22Rv1 (cell line): ENCODE measurements at regions not wholly inside any gene's neighbourhood (a gene's known extent, or its start where the extent isn't known, plus 50 kb on each side); places are given as distances from the start of the nearest gene placed in this dataset.
A peak's percentile ranks its signal among the peaks of the same experiment; 100 is the strongest.

Experiments
- H3K27ac ChIP-seq: fragments of 450-650 bp; 2 replicates; pipeline ENCODE4 v1.5.1; 2017
- ZFX ChIP-seq: fragments of 450-650 bp; IDR thresholded peaks from 2 replicates; pipeline ENCODE4 v1.6.1; 2017; ENCODE audit warnings: antibody characterized with exemption, borderline replicate concordance
- TF ChIP-seq, protein P1 (sequence below): fragments of 450-650 bp; IDR thresholded peaks from 2 replicates; pipeline ENCODE4 v1.5.1; 2017; ENCODE audit warnings: mild to moderate bottlenecking

DNA sequence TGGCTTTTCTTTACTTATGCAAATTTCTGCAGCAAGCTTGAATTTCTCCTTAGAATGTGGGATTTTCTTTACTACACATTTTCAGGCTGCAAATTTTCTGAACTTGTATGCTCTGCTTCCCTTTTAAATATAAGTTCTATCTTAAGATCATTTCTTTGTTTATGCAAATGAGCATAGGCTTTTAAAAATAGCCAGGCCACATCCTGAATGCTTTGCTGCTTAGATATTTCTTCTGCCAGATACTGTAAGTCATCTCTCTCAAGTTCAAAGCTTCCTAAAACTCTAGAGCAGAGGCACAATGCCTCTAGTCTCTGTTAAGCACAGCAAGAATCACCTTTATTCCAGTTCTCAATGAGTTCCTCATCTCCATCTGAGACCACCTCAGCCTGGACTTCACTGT is 685.9 kb upstream of the LRRC4C start:
- TF ChIP-seq, protein P1, sequence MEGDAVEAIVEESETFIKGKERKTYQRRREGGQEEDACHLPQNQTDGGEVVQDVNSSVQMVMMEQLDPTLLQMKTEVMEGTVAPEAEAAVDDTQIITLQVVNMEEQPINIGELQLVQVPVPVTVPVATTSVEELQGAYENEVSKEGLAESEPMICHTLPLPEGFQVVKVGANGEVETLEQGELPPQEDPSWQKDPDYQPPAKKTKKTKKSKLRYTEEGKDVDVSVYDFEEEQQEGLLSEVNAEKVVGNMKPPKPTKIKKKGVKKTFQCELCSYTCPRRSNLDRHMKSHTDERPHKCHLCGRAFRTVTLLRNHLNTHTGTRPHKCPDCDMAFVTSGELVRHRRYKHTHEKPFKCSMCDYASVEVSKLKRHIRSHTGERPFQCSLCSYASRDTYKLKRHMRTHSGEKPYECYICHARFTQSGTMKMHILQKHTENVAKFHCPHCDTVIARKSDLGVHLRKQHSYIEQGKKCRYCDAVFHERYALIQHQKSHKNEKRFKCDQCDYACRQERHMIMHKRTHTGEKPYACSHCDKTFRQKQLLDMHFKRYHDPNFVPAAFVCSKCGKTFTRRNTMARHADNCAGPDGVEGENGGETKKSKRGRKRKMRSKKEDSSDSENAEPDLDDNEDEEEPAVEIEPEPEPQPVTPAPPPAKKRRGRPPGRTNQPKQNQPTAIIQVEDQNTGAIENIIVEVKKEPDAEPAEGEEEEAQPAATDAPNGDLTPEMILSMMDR: no peak
- TF ChIP-seq ZFX: no peak
- H3K27ac ChIP-seq: no peak overlapping the region

DNA sequence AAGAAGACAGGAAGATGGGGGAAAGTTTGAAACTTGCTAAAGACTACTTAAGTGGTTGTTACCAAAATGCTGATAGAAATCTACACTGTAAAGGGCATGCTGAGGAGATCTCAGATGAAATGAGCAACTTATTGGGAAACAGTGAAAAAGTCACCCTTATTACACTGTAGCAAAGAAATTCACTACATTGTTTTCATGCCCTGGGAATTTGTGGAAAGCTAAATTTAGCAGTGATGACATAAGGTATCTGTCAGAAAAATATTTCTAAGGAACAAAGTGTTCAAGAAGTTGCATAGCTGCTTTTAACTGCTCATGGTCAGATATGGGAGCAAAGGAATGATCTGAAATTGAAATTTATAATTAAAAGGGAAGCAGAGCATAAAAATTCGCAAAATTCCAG is 702.4 kb upstream of the LRRC4C start:
- no peak overlapping the region for H3K27ac ChIP-seq
- TF ChIP-seq ZFX: no peak
- TF ChIP-seq, protein P1: no peak

DNA sequence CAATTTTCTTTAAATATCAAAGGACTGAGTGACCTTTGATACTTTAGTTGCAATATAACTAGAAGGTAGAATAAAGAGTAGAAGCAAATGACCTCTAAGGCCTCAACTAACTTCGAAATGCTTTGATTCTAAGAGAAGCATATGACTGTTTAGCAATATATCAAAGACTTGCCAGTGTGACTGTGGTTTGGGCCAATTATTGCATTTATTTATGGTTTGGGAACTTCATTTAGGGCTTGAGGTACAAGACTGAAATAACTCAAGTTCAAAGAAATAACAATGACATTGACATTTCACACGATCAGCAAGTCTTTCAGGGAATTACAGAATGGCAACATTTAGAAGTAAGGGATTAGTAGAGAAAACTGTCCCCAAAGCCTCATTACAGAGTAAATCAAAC is 709.7 kb upstream of the LRRC4C start:
- H3K27ac ChIP-seq: no peak overlapping the region
- TF ChIP-seq, protein P1: no peak
- no peak for TF ChIP-seq ZFX

DNA sequence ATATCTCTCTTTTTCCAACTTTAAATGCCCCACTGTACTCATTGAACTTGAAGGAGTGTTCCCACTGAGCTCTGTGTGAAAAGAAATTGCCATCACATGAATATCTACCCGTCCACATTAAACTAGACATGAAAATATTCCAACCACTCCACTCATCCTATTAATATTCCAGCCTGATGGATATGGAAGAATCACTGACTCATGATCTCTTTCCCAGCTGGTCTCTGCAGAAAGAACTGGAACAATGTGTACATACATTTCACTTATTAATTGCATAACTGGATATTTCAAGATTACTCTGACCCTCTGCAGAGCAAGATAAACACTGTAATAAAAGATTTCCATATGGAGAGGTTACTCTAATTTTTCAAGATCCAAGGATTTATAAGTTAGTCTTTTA is 711.1 kb upstream of the LRRC4C start:
- no peak overlapping the region for H3K27ac ChIP-seq
- no peak for TF ChIP-seq ZFX
- TF ChIP-seq, protein P1: no peak

DNA sequence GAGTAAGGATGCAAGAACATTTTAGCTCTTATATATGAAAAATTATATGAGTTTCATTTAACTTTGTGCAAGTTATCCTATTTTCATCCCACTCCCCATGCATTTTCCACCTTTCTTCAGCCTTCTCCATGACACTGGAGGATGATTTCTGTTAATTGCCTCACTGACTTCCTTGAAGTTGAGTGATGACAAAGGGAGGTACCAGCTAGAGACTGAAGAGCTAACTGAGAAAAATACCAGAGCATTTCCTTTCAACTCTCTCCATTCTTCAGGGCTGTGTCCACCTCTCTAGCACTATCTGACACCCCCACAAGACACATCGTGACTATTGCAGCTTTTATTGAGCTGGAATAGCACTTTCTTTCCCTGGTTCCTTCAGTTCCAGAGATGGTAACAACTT is 711.6 kb upstream of the LRRC4C start:
- no peak overlapping the region for H3K27ac ChIP-seq
- TF ChIP-seq, protein P1: no peak
- no peak for TF ChIP-seq ZFX

DNA sequence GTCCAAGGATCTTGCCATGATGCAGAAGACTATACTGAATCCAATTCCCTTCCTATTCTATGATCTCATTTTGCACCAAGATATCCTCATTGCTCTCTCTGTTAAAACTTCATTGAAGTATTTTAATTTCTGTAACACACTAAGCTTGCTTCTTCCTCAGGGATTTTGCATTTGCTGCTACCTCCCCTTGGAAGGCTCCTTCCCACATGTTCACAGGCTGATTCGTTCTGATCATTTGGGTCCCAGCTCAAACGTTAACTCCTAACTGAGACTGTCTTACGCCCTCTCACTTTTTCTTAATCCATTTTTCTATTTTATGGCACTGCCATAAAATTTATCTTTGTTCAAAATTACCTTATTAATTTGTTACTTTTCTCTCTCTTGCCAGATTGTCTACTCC is 713.0 kb upstream of the LRRC4C start:
- H3K27ac ChIP-seq: no peak overlapping the region
- TF ChIP-seq ZFX: no peak
- TF ChIP-seq, protein P1: no peak

DNA sequence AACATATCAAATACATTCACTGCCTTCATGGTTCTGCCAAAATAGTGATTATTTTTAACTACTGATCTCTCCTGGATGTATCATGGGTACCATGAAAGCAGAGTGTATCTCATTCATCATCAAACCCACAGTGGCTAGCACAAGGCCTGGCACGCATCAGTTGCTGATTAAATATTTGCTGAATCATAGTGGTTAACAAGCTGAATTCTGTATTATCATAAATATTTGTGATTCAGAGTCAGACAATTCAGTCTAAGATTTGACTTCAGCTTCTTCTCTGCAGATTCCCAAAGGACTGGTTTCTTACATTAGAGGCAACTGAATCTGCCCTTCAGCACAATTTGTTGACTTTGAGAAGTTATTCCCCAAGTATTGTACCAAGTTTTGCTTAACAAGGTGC is 715.8 kb upstream of the LRRC4C start:
- peak overlapping the region; percentile 87 for H3K27ac ChIP-seq
- TF ChIP-seq, protein P1: no peak
- no peak for TF ChIP-seq ZFX
